ENCODE measurements at regions not wholly inside any gene's neighbourhood (a gene's known extent, or its start where the extent isn't known, plus 50 kb on each side); places are given as distances from the start of the nearest gene placed in this dataset.

DNA sequence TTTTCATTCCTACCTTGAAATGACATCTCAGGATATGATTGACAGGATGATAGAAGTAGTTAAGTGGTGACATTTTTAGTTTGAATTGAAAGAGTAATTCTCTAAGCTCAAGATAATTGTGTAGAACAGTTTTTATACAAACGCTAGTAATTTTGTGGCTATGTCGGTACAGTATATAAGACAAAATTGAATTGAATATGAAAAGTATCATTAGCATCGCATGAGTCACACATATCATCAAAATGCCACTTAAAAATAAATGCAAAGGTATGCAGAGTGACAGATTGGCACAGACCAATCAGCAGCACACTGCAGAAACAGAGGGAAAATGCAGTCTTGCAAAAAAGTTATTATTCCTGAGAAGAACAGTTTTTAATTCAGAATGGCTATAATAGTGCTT lies 608.2 kb upstream of the NETO1 start:
- H3K4me1 Mint-ChIP-seq (ENCODE audit: low read depth) = no peaks in the 10 kb centered on the region
- H3K9me3 Mint-ChIP-seq = peaks cover 4% of the 10 kb centered on the region
- DNase-seq = no peak
- no peak overlapping the region for H3K27ac Mint-ChIP-seq
- no peak overlapping the region for H3K4me3 Mint-ChIP-seq
- no peaks in the 10 kb centered on the region for H3K36me3 Mint-ChIP-seq (ENCODE audit: low read depth)
- H3K27me3 Mint-ChIP-seq = no peaks in the 10 kb centered on the region

DNA sequence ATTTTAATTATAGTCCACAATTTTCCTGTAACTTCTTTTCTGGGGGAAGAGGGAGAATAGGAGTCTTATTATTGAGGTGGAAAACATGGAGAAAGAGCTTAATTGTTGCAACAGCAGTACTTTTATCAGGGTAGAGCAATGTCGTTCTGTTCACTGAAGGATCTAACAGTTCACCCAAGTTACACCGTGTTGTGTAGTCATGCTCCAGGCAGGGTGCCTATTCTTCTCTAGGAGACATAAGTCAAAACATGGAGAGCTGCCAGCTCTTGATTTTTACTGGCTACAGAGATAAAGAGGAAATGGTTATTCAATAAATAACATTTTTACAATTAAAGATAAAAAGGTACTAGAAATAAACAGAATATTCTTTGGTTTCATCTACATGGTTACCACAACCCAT lies 594.3 kb upstream of the NETO1 start:
- H3K4me1 Mint-ChIP-seq (ENCODE audit: low read depth) = no peaks in the 10 kb centered on the region
- H3K27me3 Mint-ChIP-seq = no peaks in the 10 kb centered on the region
- H3K36me3 Mint-ChIP-seq (ENCODE audit: low read depth) = no peaks in the 10 kb centered on the region
- DNase-seq = no peak
- H3K9me3 Mint-ChIP-seq = peaks cover 7% of the 10 kb centered on the region
- no peak overlapping the region for H3K27ac Mint-ChIP-seq
- no peak overlapping the region for H3K4me3 Mint-ChIP-seq

DNA sequence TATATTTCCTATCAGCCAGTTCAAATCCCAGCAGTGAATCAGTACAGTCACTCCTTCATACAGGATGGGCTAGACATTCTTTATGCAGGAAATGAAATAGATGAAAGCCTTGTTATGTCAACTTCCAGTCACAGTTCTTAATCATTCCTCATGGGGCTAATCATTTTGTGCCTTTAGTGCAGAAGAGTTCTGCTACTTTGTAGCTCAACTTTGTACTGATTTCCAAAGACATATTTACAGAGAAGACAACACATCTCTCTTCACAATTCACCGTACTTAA lies 593.9 kb upstream of the NETO1 start:
- H3K27me3 Mint-ChIP-seq = no peaks in the 10 kb centered on the region
- no peaks in the 10 kb centered on the region for H3K4me1 Mint-ChIP-seq (ENCODE audit: low read depth)
- DNase-seq = no peak
- H3K9me3 Mint-ChIP-seq = peaks cover 7% of the 10 kb centered on the region
- H3K36me3 Mint-ChIP-seq (ENCODE audit: low read depth) = no peaks in the 10 kb centered on the region
- no peak overlapping the region for H3K27ac Mint-ChIP-seq
- H3K4me3 Mint-ChIP-seq = no peak overlapping the region

DNA sequence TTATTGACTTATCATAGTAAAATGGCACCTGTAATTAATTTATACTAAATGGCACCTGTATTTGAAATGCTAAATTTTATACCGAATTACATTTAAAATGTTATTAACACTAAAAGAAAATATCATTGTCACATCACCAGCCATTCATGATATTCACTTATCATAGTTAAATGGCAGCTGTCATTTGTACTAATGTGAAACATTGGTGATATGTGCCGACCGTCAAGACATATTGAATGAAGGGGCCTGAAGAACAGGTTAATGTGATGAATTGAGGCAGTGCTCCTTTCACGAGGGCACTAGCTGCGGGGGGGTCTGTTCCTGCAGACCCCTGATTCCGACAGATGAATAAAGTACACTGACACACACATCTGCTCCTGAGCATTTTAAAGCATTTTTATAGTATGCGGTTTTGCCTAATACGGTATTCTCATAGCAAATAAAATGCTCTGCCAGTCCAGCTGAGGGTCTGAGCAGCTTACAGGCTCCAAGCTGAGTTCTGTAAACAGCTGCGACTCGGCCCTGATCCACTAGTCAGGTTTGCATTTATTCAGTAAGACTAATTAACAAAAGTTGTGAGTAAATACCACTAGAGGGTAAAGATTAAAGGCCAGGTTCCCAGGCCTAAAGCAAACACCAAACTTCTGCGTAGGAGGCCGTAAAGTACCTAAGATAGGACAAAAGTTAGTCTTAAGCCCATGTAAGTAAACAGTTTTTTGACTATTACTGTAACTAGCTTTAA lies 593.4 kb upstream of the NETO1 start:
- Mint-ChIP-seq H3K27ac (no peak overlapping the region), H3K9me3 (peaks cover 7% of the 10 kb centered on the region), H3K36me3 (ENCODE audit: low read depth) (no peaks in the 10 kb centered on the region)

DNA sequence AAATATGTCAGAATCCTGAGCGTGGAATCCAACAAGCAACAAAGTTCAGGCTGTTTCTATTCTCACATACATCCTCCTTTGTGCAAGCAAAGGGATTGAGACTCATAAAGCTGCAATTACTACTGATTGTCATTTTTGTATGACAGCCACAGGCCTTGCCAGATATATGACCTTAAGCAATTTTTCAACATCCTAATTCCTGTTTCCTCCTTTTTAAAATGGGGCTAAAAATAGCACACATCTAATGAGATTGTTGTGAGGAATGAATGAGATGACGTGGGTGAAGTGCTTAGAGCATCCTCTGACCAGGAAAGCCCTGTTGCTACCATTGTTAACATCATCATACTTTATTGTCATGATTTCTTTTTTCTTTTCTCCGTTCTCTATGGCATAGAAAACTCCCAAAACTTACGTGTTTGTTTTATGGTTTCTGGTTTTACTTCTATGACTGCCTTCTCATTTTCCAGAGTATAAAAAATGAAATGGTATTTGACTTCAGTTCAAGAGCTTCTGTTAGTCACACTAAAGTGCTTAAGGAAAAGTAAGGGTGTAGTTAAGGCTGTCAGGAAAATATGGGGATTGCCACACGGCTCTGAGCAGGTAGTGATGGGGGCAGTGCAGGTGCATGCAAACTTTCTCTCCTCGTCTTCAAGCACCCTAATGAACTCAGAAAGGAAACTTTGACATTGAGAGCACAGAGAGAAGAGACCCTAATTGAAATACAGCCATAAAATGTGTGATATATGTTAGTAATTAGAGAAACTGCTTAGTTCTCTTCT lies 590.6 kb upstream of the NETO1 start:
- Mint-ChIP-seq H3K9me3 (peaks cover 7% of the 10 kb centered on the region), H3K4me1 (ENCODE audit: low read depth) (no peaks in the 10 kb centered on the region), H3K4me3 (no peak overlapping the region), H3K27ac (no peak overlapping the region), H3K36me3 (ENCODE audit: low read depth) (no peaks in the 10 kb centered on the region), H3K27me3 (no peaks in the 10 kb centered on the region)
- no peak for DNase-seq

More for the DNA sequence above, 593.4 kb upstream of the NETO1 start:
- DNase-seq = no peak
- Mint-ChIP-seq H3K4me1 (ENCODE audit: low read depth) (no peaks in the 10 kb centered on the region), H3K4me3 (no peak overlapping the region), H3K27me3 (no peaks in the 10 kb centered on the region)

DNA sequence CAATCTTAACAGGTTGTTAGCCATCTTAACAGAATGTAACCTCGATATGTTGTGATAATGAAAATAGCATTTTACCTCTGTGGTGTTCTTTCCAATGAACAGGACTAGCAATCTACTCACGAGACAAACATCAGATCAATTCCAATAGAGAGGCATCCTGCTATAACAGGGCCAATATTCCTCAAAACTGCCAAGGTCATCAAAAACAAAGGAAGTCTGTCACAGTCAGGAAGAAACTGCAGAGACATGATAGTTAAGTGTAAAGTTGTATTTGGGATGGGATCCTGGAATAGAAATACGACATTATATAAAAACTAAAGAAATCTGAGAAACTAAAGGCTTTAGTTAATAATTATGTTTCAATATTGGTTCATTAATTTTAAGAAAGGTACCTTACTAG lies 588.9 kb upstream of the NETO1 start:
- Mint-ChIP-seq H3K27ac (no peak overlapping the region), H3K36me3 (ENCODE audit: low read depth) (no peaks in the 10 kb centered on the region), H3K4me1 (ENCODE audit: low read depth) (no peaks in the 10 kb centered on the region), H3K9me3 (peaks cover 7% of the 10 kb centered on the region), H3K4me3 (no peak overlapping the region), H3K27me3 (no peaks in the 10 kb centered on the region)
- no peak for DNase-seq

DNA sequence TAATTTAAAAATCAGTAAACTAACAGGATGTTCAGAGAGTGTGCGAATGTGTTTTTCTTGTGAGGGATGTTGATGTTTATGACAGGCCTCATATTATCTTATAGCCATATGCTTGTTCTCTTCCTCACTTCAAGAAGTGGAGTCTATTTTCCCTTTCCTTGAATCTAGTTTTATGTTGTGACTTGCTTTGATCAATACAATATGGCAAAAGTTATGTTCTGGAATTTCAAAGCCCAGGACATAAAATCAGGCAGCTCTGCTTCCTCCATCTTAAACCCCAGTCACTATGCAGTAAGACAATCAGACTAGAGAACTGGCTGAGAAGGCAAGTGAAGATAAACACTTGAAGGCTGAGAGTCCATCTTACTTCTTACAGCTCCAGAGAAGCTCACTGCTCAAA lies 585.1 kb upstream of the NETO1 start:
- H3K27ac Mint-ChIP-seq = no peak overlapping the region
- H3K4me3 Mint-ChIP-seq = no peak overlapping the region
- no peaks in the 10 kb centered on the region for H3K27me3 Mint-ChIP-seq
- no peaks in the 10 kb centered on the region for H3K4me1 Mint-ChIP-seq (ENCODE audit: low read depth)
- DNase-seq = no peak
- H3K36me3 Mint-ChIP-seq (ENCODE audit: low read depth) = no peaks in the 10 kb centered on the region
- H3K9me3 Mint-ChIP-seq = peaks cover 17% of the 10 kb centered on the region

DNA sequence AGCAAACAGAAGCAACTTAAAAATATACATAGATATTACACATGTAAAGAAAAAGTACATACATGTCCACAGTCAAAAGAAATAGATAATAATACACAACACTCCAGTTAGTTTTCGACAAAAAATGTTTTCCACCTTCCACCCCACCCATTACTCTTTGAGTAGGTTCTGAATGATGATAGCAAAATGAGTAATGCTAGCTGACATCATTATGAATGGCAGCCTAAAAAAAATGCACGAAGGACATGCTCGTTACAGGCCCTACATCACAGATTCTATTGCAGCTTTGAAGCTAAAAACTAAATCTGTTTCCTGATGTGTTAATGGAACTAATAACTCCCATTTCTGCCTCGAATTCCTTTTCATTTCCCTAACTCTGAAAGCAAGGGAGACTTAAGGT lies 578.7 kb upstream of the NETO1 start:
- Mint-ChIP-seq H3K27ac (no peak overlapping the region), H3K9me3 (peaks cover 15% of the 10 kb centered on the region), H3K36me3 (ENCODE audit: low read depth) (no peaks in the 10 kb centered on the region), H3K4me1 (ENCODE audit: low read depth) (no peaks in the 10 kb centered on the region), H3K4me3 (no peak overlapping the region), H3K27me3 (no peaks in the 10 kb centered on the region)
- no peak for DNase-seq

DNA sequence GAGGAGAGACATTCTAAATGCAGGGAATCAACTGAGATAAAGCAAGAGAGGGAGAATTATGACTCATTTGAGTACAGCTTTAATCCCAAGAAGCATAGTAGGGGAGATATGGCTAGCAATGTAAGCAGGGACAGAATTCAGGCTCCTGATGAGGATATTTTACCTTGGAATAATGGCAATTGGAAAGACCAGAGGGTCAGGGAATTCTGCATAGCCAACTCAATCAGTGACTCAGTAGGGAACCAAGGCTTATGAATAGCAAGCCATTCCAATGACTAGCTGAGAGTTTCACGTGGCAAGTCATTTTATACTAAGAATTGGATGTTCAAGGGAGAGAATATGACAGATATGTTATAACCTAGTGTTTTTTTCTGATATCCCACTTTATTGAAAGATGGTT lies 563.8 kb upstream of the NETO1 start:
- no peaks in the 10 kb centered on the region for H3K36me3 Mint-ChIP-seq (ENCODE audit: low read depth)
- H3K9me3 Mint-ChIP-seq = peaks cover 2% of the 10 kb centered on the region
- DNase-seq = no peak
- no peaks in the 10 kb centered on the region for H3K4me1 Mint-ChIP-seq (ENCODE audit: low read depth)
- H3K27ac Mint-ChIP-seq = no peak overlapping the region
- H3K4me3 Mint-ChIP-seq = no peak overlapping the region
- no peaks in the 10 kb centered on the region for H3K27me3 Mint-ChIP-seq

DNA sequence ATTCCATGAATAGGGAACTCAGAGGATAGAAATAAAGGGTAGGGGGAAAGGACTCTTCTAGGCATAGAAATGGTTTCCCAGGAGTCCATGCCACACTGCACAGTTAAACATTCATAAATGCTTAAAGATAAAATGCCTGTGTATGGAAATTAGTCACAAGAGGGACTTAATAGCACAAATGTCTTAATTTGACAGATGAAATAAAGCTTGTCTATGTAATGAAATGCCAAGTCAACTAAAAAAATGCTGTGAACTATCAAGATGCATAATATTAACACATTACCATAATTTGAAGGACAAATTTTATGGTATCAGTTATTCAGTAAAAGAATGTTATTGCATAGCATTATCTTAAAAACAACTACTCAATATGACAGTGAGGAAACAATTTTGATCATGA lies 553.2 kb upstream of the NETO1 start:
- no peaks in the 10 kb centered on the region for H3K36me3 Mint-ChIP-seq (ENCODE audit: low read depth)
- H3K27ac Mint-ChIP-seq = no peak overlapping the region
- no peaks in the 10 kb centered on the region for H3K4me1 Mint-ChIP-seq (ENCODE audit: low read depth)
- no peak for DNase-seq
- peaks cover 3% of the 10 kb centered on the region for H3K9me3 Mint-ChIP-seq
- H3K27me3 Mint-ChIP-seq = no peaks in the 10 kb centered on the region
- no peak overlapping the region for H3K4me3 Mint-ChIP-seq

DNA sequence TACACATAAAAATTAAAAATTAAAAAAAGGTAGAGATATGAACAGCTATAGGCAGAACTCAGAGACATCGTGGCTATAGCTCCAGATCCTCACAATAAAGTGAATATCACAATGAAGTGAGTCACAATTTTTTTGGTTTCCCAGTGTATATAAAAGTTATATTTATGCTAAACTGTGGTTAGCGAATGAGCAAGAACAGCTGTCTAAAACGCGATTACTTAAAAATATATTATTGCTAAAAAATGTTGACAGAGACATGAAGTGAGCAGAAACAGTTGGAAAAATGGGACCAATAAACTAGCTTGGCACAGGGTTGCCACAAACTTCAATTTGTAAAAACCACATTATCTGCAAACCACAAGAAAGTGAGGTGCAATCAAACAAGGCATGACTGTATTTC lies 551.7 kb upstream of the NETO1 start:
- H3K4me1 Mint-ChIP-seq (ENCODE audit: low read depth) = no peaks in the 10 kb centered on the region
- no peaks in the 10 kb centered on the region for H3K27me3 Mint-ChIP-seq
- H3K9me3 Mint-ChIP-seq = no peaks in the 10 kb centered on the region
- no peak overlapping the region for H3K4me3 Mint-ChIP-seq
- no peaks in the 10 kb centered on the region for H3K36me3 Mint-ChIP-seq (ENCODE audit: low read depth)
- no peak overlapping the region for H3K27ac Mint-ChIP-seq
- no peak for DNase-seq

DNA sequence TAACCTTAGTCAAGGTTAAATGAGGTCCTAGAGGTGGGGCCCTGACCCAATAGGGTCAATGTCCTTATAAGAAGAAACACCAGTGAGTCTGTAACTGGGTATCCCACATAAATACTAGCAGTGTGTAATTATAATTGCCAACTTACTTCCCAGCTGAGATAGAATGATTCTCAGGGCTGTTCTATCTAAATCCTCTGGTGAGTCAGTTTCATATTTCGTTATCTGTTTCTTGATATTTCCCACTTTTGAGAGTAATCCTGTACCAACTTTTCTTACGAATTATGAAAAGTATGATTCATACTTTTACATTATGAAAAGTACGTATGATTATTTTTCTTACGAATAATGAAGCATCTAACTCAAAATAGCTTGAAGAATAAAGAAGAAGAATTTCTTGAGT lies 546.8 kb upstream of the NETO1 start:
- Mint-ChIP-seq H3K27ac (no peak overlapping the region), H3K4me1 (ENCODE audit: low read depth) (no peaks in the 10 kb centered on the region), H3K4me3 (no peak overlapping the region), H3K36me3 (ENCODE audit: low read depth) (no peaks in the 10 kb centered on the region), H3K27me3 (no peaks in the 10 kb centered on the region), H3K9me3 (no peaks in the 10 kb centered on the region)
- no peak for DNase-seq

DNA sequence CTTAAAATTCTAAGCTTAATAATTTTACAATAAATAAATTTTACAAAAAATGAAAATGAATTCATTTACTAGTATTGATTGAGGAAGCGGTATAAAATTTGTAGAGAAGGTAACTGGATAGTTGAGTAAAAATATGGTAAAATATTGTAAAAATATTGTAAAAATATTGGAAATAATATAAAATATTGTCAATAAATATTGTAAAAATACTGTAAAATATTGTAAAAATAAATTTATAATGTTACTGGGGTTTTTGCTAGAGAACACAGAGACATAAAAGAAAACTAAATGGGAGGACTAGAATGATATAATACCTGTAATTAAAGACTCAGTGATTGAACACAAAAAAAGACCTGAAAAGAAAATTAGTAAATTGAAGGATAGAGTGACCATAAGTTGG lies 546.3 kb upstream of the NETO1 start:
- Mint-ChIP-seq H3K9me3 (no peaks in the 10 kb centered on the region), H3K4me3 (no peak overlapping the region)

DNA sequence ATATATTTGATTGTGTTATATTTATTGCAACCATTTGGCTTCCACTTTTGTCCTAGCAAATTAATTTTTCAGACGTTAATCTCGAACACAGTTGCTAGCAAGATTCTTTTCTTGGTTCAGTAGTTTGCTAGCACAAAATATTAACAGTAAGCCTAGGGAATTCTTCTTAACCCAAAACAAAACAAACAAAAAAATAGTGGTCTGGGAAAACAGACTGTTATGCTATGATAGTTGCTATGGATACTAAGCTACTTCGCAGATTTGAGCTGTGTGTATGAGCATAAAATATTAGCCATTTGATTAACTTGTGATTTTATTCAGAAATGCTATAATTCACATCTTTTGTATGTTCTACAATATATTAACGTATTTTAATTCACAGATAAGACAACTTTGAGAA lies 541.5 kb upstream of the NETO1 start:
- no peaks in the 10 kb centered on the region for H3K27me3 Mint-ChIP-seq
- H3K36me3 Mint-ChIP-seq (ENCODE audit: low read depth) = no peaks in the 10 kb centered on the region
- peaks cover 2% of the 10 kb centered on the region for H3K9me3 Mint-ChIP-seq
- H3K4me1 Mint-ChIP-seq (ENCODE audit: low read depth) = no peaks in the 10 kb centered on the region
- H3K27ac Mint-ChIP-seq = no peak overlapping the region
- no peak for DNase-seq
- H3K4me3 Mint-ChIP-seq = no peak overlapping the region

More for the DNA sequence above, 546.3 kb upstream of the NETO1 start:
- H3K4me1 Mint-ChIP-seq (ENCODE audit: low read depth) = no peaks in the 10 kb centered on the region
- H3K27me3 Mint-ChIP-seq = no peaks in the 10 kb centered on the region
- H3K36me3 Mint-ChIP-seq (ENCODE audit: low read depth) = no peaks in the 10 kb centered on the region
- DNase-seq = no peak
- no peak overlapping the region for H3K27ac Mint-ChIP-seq

DNA sequence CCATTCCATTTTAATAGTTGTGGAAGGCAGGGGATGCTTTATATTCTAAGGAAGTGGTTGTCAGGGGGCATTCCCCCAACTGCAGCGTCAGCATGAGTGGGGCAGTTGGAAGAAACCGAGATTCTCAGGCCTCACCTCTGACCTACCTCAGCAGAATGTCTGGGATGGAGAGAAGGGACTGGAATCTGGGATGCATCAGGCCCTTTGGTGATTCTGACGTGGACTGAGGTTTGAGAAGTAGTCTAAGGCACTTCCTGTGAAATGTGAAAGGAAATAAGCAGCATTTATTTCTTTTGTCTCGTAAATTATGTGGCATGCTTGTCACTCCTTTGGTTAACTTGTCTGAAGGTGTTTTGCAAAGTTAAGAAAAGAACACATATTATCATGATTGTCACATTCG lies 540.7 kb upstream of the NETO1 start:
- no peak overlapping the region for H3K4me3 Mint-ChIP-seq
- H3K27ac Mint-ChIP-seq = no peak overlapping the region
- H3K36me3 Mint-ChIP-seq (ENCODE audit: low read depth) = no peaks in the 10 kb centered on the region
- peaks cover 2% of the 10 kb centered on the region for H3K9me3 Mint-ChIP-seq
- DNase-seq = no peak
- no peaks in the 10 kb centered on the region for H3K4me1 Mint-ChIP-seq (ENCODE audit: low read depth)
- no peaks in the 10 kb centered on the region for H3K27me3 Mint-ChIP-seq

Measured in activated T-cell treated with anti-CD3 and anti-CD28 coated beads, Interleukin-2, amount 50 U/mL, for 24 hours (primary cell).